A549 (cell line): ENCODE measurements at regions not wholly inside any gene's neighbourhood (a gene's known extent, or its start where the extent isn't known, plus 50 kb on each side); places are given as distances from the start of the nearest gene placed in this dataset.

ENCODE experiments used
- ATAC-seq, 2 experiments: fragments of 200-7000 bp in 1 of 2; fragments of >200 bp in 1 of 2; cut with Nextera tagmentation in 1 of 2; cut with Tn5 transposase in 1 of 2; 3 replicates each; pipeline versions ENCODE4 v1.8.0 to v1.9.1; 2018 to 2020; ENCODE audit warnings: mild to moderate bottlenecking in 1 of 2, moderate library complexity in 1 of 2
- CTCF ChIA-PET: fragments of 300-600 bp; sonication (Branson Sonifier 250); formaldehyde crosslinking; extraction: SDS; loops from one replicate; lab custom pipeline; 2021; ENCODE audit warnings: antibody characterized with exemption, inconsistent platforms; lab: Yijun Ruan, JAX
- POLR2A ChIA-PET: fragments of 350-600 bp; formaldehyde crosslinking; extraction: SDS; loops from one replicate; lab custom pipeline; 2021; ENCODE audit warnings: antibody characterized with exemption, inconsistent platforms; lab: Yijun Ruan, JAX
- DNase-seq, 2 experiments: peaks; one replicate each; pipeline versions ENCODE4 v3.0.0 to v3.0.0-alpha.2; 2011 to 2016; ENCODE audit warnings: low read depth in 1 of 2, low spot score in 1 of 2
- FAIRE-seq: peaks from 2 replicates; lab custom pipeline; 2011; peaks lifted over from hg19 to GRCh38; lab: Jason Lieb, UNC
- H3K27ac ChIP-seq, 2 experiments: fragments of >200 bp; sonication (Bioruptor Twin); formaldehyde crosslinking; 3 replicates each; pipeline ENCODE4 v1.5.1; 2016 to 2017
- H3K4me1 ChIP-seq: fragments of >200 bp; sonication (Bioruptor Twin); formaldehyde crosslinking; 3 replicates; pipeline ENCODE4 v1.6.1; 2016
- H3K4me2 ChIP-seq: fragments of >200 bp; sonication (Bioruptor Twin); formaldehyde crosslinking; 3 replicates; pipeline ENCODE4 v1.6.1; 2016
- H3K4me3 ChIP-seq: fragments of >200 bp; sonication (Bioruptor Twin); formaldehyde crosslinking; 3 replicates; pipeline ENCODE4 v1.5.1; 2016
- H3K9me3 ChIP-seq: fragments of >200 bp; sonication (Bioruptor Twin); formaldehyde crosslinking; 3 replicates; pipeline ENCODE4 v1.6.1; 2016
- BHLHE40 ChIP-seq: IDR thresholded peaks from 2 replicates; pipeline ENCODE4 v1.6.1; 2012; ENCODE audit warnings: low read depth, low read length, inconsistent platforms
- CEBPB ChIP-seq, 2 experiments: fragments of >200 bp in 1 of 2; sonication (Bioruptor Twin) in 1 of 2; formaldehyde crosslinking in 1 of 2; IDR thresholded peaks; 2 replicates each; pipeline ENCODE4 v1.6.1; 2012 to 2016
- CHD2 ChIP-seq: fragments of 150-350 bp; IDR thresholded peaks from 2 replicates; pipeline ENCODE4 v1.6.1; 2014; ENCODE audit warnings: low read length; ENCODE audit not compliant: partially characterized antibody
- CHD4 ChIP-seq: fragments of 200-600 bp; sonication (generic); IDR thresholded peaks from 2 replicates; pipeline ENCODE4 v1.6.1; 2016; ENCODE audit warnings: antibody characterized with exemption, mild to moderate bottlenecking, borderline replicate concordance
- EHF ChIP-seq: fragments of 250-450 bp; sonication (Bioruptor Pico); IDR thresholded peaks from 2 replicates; pipeline ENCODE4 v1.5.0; 2020; ENCODE audit warnings: mild to moderate bottlenecking
- EP300 ChIP-seq, 2 experiments: fragments of >200 bp; sonication (Bioruptor Twin); formaldehyde crosslinking; IDR thresholded peaks; 2 replicates in 1 of 2; 3 replicates in 1 of 2; pipeline ENCODE4 v1.6.1; 2016 to 2017
- FOXS1 ChIP-seq: fragments of 250-450 bp; sonication (Bioruptor Pico); IDR thresholded peaks from 2 replicates; pipeline ENCODE4 v1.5.0; 2020; ENCODE audit warnings: mild to moderate bottlenecking, moderate library complexity
- MAFK ChIP-seq: fragments of 450-650 bp; IDR thresholded peaks from 2 replicates; pipeline ENCODE4 v1.6.1; 2014; ENCODE audit not compliant: partially characterized antibody
- MYC ChIP-seq: IDR thresholded peaks from 2 replicates; pipeline ENCODE4 v1.6.1; 2012; ENCODE audit warnings: mild to moderate bottlenecking, inconsistent platforms, low read length, improper control_type of control experiment, borderline replicate concordance
- NFE2L2 ChIP-seq: fragments of 150-350 bp; conservative IDR thresholded peaks from 2 replicates; pipeline ENCODE4 v1.6.1; 2014; ENCODE audit warnings: low read length
- SMC3 ChIP-seq: fragments of >200 bp; sonication (Bioruptor Twin); formaldehyde crosslinking; IDR thresholded peaks from 3 replicates; pipeline ENCODE4 v1.6.1; 2018; ENCODE audit warnings: inconsistent platforms
- TFCP2L1 ChIP-seq: fragments of 250-450 bp; sonication (Bioruptor Pico); IDR thresholded peaks from 2 replicates; pipeline ENCODE4 v1.5.0; 2021; ENCODE audit warnings: mild to moderate bottlenecking
- ZFP36 ChIP-seq: fragments of 450-650 bp; IDR thresholded peaks from 2 replicates; pipeline ENCODE4 v1.6.1; 2014; ENCODE audit warnings: borderline replicate concordance; ENCODE audit not compliant: partially characterized antibody
- WGBS: methylation state at CpG from one replicate; pipeline ENCODE4 v1.1.6; 2017; ENCODE audit errors: missing lambda C conversion rate; 5-methylcytosine and 5-hydroxymethylcytosine counted together
- TF ChIP-seq, protein P1 (sequence below): IDR thresholded peaks from 2 replicates; pipeline ENCODE4 v1.6.1; 2012
- TF ChIP-seq, protein P2 (sequence below): fragments of 450-650 bp; IDR thresholded peaks from 2 replicates; pipeline ENCODE4 v1.6.1; 2014; ENCODE audit warnings: antibody characterized with exemption
- TF ChIP-seq, protein P3 (sequence below): fragments of 200-600 bp; sonication (generic); IDR thresholded peaks from 2 replicates; pipeline ENCODE4 v1.6.1; 2016; ENCODE audit warnings: antibody characterized with exemption, mild to moderate bottlenecking, moderate library complexity
- TF ChIP-seq, protein P4 (sequence below): fragments of >200 bp; sonication (Bioruptor Twin); formaldehyde crosslinking; IDR thresholded peaks from 2 replicates; pipeline ENCODE4 v1.6.1; 2016
- TF ChIP-seq, protein P5 (sequence below): fragments of >200 bp; sonication (Bioruptor Twin); formaldehyde crosslinking; IDR thresholded peaks from 3 replicates; pipeline ENCODE4 v1.6.1; 2016
- TF ChIP-seq, protein P6 (sequence below): fragments of 250-450 bp; sonication (Bioruptor Pico); IDR thresholded peaks from 2 replicates; pipeline ENCODE4 v1.5.0; 2021; ENCODE audit warnings: mild to moderate bottlenecking, moderate library complexity, borderline replicate concordance

DNA sequence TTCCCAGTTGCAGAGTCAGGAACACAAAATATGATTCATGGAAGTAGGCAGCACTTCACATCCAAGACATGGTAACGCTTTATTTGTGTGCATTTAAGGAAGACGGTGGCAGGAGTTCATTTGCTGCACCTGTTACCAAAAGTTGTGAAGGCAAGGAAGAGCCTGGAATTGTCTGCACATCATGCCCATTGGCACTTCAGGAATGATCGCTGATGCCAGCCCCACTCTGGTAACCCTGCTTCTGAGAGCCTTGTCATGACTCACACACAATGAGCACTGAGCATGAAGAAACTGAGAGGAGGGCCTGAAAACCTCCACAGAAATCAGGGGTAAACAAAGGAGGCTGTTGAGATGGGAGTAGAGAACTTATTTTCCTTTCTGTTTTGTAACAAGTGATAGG, 181.1 kb downstream of the RPS12 start:
- 82% methylated on average over 3 of the region's 3 CpGs for WGBS
- Histone ChIP-seq H3K27ac (no peak overlapping the region), H3K4me2 (no peak overlapping the region), H3K4me1 (no peaks in the 10 kb centered on the region), H3K9me3 (no peaks in the 10 kb centered on the region), H3K4me3 (no peak overlapping the region)
- FAIRE-seq (no peak), ATAC-seq (no peak), DNase-seq (no peak)
- TF ChIP-seq FOXS1 (CRISPR knock-in tag), result no peak
- no peak for TF ChIP-seq EHF (CRISPR knock-in tag)
- TF ChIP-seq, protein P1, sequence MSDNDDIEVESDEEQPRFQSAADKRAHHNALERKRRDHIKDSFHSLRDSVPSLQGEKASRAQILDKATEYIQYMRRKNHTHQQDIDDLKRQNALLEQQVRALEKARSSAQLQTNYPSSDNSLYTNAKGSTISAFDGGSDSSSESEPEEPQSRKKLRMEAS, result no peak
- TF ChIP-seq, protein P2, sequence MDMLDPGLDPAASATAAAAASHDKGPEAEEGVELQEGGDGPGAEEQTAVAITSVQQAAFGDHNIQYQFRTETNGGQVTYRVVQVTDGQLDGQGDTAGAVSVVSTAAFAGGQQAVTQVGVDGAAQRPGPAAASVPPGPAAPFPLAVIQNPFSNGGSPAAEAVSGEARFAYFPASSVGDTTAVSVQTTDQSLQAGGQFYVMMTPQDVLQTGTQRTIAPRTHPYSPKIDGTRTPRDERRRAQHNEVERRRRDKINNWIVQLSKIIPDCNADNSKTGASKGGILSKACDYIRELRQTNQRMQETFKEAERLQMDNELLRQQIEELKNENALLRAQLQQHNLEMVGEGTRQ, result no peak
- no peak for TF ChIP-seq CHD2
- TF ChIP-seq, protein P3, sequence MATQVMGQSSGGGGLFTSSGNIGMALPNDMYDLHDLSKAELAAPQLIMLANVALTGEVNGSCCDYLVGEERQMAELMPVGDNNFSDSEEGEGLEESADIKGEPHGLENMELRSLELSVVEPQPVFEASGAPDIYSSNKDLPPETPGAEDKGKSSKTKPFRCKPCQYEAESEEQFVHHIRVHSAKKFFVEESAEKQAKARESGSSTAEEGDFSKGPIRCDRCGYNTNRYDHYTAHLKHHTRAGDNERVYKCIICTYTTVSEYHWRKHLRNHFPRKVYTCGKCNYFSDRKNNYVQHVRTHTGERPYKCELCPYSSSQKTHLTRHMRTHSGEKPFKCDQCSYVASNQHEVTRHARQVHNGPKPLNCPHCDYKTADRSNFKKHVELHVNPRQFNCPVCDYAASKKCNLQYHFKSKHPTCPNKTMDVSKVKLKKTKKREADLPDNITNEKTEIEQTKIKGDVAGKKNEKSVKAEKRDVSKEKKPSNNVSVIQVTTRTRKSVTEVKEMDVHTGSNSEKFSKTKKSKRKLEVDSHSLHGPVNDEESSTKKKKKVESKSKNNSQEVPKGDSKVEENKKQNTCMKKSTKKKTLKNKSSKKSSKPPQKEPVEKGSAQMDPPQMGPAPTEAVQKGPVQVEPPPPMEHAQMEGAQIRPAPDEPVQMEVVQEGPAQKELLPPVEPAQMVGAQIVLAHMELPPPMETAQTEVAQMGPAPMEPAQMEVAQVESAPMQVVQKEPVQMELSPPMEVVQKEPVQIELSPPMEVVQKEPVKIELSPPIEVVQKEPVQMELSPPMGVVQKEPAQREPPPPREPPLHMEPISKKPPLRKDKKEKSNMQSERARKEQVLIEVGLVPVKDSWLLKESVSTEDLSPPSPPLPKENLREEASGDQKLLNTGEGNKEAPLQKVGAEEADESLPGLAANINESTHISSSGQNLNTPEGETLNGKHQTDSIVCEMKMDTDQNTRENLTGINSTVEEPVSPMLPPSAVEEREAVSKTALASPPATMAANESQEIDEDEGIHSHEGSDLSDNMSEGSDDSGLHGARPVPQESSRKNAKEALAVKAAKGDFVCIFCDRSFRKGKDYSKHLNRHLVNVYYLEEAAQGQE, result no peak
- TF ChIP-seq, protein P4, sequence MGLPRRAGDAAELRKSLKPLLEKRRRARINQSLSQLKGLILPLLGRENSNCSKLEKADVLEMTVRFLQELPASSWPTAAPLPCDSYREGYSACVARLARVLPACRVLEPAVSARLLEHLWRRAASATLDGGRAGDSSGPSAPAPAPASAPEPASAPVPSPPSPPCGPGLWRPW, result no peak
- no peak for TF ChIP-seq CEBPB (IDR thresholded peaks at IDR 0.05)
- CTCF ChIA-PET, result interaction anchor here (1.0 kb wide), 1 partner anchor 1102 kb away, joined by 3 read pairs; no protein-coding TSS in a partner anchor
- POLR2A ChIA-PET, result no interaction called here

DNA sequence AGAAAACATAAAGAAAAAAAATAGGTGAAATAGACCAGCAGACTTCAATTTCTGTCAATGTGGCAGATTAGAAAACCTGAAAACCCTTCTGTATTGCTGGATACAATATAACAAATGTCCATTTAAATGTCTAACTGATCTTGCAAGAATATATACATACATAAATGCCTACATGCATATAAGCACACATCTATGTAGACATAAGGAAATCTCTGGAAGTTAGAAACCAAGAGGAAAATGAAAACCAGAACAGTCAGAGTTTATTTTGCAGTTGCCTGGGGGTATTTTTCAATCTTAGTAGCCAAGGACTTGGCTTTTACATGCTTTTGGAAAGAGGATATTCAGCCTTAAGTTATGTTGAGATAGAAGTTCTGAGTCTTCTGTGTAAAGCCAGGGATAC, 184.0 kb downstream of the RPS12 start:
- H3K4me2 ChIP-seq, result no peak overlapping the region
- no peak for FAIRE-seq
- TF ChIP-seq NFE2L2 (no peak), MYC (no peak), ZFP36 (no peak), CHD4 (no peak), EP300 (IDR thresholded peaks at IDR 0.05) (no peak), MAFK (no peak), TFCP2L1 (CRISPR knock-in tag) (no peak), BHLHE40 (no peak), SMC3 (no peak)
- TF ChIP-seq, protein P4, result no peak
- TF ChIP-seq, protein P5, sequence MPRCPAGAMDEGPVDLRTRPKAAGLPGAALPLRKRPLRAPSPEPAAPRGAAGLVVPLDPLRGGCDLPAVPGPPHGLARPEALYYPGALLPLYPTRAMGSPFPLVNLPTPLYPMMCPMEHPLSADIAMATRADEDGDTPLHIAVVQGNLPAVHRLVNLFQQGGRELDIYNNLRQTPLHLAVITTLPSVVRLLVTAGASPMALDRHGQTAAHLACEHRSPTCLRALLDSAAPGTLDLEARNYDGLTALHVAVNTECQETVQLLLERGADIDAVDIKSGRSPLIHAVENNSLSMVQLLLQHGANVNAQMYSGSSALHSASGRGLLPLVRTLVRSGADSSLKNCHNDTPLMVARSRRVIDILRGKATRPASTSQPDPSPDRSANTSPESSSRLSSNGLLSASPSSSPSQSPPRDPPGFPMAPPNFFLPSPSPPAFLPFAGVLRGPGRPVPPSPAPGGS, result no peak
- TF ChIP-seq, protein P6, sequence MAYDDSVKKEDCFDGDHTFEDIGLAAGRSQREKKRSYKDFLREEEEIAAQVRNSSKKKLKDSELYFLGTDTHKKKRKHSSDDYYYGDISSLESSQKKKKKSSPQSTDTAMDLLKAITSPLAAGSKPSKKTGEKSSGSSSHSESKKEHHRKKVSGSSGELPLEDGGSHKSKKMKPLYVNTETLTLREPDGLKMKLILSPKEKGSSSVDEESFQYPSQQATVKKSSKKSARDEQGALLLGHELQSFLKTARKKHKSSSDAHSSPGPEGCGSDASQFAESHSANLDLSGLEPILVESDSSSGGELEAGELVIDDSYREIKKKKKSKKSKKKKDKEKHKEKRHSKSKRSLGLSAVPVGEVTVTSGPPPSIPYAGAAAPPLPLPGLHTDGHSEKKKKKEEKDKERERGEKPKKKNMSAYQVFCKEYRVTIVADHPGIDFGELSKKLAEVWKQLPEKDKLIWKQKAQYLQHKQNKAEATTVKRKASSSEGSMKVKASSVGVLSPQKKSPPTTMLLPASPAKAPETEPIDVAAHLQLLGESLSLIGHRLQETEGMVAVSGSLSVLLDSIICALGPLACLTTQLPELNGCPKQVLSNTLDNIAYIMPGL (CRISPR knock-in tag), result no peak
- TF ChIP-seq, all 56 proteins: peak for 0
- ATAC-seq (no peak), DNase-seq (no peak)
- no peak overlapping the region for H3K4me3 ChIP-seq
- no peaks in the 10 kb centered on the region for H3K9me3 ChIP-seq
- CTCF ChIA-PET, result interaction anchor here (1.1 kb wide), 1 partner anchor 36 kb away, joined by 3 read pairs; no protein-coding TSS in a partner anchor
- no peak overlapping the region for H3K27ac ChIP-seq
- POLR2A ChIA-PET, result no interaction called here
- H3K4me1 ChIP-seq, result no peaks in the 10 kb centered on the region
